HG02885 (cell line): ENCODE measurements at regions not wholly inside any gene's neighbourhood (a gene's known extent, or its start where the extent isn't known, plus 50 kb on each side); places are given as distances from the start of the nearest gene placed in this dataset.
"Not testable (repeated sequence)": the region's sequence is repeated elsewhere in the genome, so short reads cannot be mapped to it uniquely, and the experiment has no call there.

Experiments
- ATAC-seq: cut with Tn5 transposase; IDR thresholded peaks from one replicate; pipeline ENCODE4 v1.9.1; 2021; ENCODE audit warnings: mild to moderate bottlenecking; ENCODE audit not compliant: unreplicated experiment, poor library complexity

DNA sequence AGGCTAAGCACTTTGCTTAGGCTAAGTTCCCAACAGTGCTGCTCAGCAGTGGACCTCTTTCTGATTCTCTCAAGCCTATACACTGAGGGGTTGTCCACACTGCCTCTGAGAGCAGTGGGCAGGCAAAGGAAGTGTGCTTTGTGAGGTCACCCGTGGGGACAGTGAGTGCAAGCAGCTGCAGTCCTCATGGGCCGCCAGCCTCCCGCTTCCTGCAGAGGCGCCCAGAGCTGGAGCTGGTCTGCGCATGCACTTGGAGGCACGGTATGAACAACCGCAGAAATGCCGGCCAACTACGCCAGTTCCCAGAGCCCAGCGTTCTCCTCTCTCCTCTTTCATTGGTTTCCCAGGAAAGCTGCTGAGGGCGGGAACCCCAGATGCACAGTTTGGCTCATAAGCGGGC, 149.5 kb upstream of the DLX2 start:
- ATAC-seq = no peak

DNA sequence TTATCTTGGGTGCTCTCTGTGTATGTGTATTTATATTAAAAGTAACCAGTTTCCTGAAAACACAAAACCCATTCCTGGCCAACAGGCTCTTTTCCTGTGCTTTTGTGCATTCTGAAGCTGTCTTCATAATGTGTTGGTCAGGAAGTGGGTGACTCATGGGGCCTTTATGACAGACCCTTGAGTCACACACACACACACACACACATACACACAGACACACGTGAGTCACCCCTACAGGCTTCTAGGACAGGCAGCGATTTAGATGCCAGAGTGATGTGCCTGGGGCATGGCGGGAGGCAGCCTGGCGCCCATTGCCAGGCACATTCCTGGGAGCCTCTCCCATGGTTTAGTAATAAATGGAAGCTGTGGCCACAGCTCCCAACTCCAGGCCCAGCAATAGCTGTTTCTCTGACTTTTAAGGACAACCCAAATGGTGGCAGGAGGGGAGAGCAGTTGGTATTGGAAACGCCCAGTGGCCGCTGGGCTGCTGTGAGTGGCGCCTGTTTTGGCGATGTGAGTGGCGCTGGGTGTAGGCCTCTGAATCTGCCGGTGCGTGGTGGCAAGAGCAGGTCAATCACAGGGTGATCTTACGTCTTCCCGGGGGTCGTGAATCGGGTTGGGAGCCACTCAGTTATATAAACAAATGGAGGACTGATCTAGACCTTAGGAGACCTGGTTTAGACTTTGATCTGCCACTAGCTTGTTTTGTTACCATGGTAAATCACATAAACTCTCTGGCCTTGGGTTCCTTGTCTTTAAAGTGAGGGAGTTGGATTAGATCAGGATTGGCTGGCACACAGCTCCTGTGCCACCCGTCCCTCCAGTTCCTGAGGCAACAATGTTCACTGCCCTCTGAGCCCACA, 150.7 kb upstream of the DLX2 start:
- ATAC-seq = no peak

DNA sequence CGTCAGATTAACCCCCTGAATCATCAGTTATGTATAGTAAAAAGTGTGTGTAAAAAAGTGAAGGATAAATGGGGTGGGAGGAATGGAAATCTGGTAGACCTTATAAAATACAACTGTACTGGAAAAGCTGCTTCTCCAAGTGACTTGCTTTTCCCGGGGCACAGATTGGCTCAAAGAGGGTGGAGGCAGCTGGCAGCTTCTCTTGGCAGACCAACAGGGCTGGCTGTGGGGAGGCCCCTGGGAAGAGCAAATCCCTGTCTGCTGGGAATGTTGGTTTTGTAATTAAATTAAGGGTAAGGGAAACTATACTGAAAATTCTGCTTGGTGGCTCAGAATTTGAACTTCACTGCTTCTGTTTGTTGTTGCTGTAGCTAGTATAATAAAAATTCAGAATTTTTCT, 154.2 kb upstream of the DLX2 start:
- ATAC-seq = no peak

DNA sequence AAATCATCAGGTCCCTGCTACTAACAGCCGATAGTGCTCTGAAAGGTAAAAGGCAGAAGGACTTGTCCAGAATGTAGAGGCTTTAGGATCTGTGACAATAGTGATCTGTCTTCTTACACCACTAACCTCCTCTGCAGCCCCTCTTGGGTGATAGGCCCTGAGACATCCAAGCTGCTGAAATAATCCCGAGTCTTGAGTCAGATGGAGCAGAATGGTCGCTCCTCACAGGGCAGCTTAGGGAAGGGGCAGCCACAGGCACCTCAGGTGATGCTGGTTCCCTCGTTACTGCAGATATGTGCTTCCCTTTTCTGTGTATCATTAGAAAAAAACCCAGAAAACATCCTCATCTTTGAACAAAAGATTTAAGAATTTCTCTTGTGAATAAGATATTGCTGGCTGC, 157.1 kb upstream of the DLX2 start:
- ATAC-seq = no peak

DNA sequence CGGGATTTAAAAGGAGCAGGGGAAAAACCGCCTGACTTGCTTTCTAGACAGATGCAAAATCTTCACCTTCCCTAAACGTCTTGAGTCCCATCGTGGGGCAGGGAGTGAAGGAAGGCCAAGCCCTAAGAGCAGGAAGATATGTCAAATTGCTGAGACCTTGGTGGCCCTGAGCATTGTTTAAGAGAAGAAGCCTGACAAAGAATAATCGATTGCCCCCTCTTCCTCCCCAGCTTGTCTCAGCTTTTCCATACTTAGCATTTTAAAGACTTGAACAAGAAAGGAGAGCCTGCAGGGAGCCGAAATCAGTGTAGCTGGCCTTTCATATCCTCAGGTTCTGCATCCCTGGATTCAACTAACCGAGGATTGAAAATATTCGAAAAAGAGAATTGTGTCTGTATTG, 157.6 kb upstream of the DLX2 start:
- no peak for ATAC-seq

DNA sequence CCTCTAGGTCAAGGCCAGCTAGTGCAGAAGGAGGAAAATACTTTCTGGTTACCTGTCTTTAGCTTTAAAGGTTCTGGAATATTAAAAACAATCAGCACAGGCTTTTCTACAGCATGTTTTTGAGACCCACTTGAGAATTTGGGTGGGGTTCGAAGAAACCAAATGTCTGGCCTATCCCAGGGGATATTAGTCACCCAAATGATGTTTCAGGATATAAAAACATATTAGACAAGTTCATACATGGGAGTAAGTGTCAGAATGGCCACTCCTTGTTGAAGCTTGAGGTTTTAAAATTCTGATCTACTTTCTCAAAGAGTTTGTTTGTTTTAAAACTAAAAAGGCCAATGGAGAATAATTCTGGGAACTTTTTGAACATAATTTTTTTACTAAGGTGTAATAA, 158.6 kb upstream of the DLX2 start:
- ATAC-seq = no peak

DNA sequence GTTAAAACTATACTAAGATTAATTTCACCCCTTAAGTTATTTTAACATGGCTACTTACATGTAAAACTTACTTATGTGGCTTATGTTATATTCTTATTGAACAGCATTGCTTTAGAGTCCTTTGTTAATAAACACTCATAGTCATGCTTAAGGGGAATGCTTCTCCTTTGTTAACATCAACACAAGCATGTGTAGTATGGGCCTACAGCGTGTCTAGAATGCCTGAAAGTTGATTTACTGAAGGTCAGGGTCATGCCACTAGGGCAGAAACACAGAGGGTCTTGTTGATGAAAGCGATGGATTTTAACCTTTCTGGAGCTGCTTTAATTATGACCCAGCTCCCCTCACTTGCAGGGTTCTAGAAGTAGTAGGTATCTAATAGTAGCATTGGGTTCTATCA, 159.8 kb upstream of the DLX2 start:
- ATAC-seq = no peak

DNA sequence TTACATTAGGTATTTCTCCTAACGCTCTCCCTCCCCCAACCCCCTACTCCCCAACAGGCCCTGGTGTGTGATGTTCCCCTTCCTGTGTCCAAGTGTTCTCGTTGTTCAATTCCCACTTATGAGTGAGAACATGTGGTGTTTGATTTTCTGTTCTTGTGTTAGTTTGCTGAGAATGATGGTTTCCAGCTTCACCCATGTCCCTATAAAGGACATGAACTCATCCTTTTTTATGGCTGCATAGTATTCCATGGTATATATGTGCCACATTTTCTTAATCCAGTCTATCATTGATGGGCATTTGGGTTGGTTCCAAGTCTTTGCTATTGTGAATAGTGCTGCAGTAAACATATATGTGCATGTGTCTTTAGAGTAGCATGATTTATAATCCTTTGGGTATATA, 162.1 kb upstream of the DLX2 start:
- ATAC-seq = not testable (repeated sequence)

DNA sequence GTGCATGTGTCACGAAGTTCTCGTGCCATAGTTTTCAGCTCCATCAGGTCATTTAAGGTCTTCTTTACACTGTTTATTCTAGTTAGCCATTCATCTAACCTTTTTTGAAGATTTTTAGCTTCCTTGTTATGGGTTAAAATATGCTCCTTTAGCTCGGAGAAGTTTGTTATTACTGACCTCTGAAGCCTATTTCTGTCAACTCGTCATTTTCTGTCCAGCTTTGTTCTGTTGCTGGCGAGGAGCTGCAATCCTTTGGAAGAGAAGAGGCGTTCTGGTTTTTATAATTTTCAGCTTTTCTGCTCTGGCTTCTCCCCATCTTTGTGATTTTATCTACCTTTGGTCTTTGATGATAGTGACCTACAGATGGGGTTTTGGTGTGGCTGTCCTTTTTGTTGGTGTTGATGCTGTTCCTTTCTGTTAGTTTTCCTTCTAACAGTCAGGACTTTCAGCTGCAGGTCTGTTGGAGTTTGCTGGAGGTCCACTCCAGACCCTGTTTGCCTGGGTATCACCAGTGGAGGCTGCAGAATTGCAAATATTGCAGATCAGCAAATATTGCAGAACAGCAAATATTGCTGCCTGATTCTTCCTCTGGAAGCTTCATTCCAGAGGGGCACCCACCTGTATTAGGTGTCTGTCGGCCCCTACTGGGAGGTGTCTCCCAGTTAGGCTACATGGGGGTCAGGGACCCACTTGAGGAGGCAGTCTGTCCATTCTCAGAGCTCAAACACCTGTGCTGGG, 157.7 kb upstream of the ITGA6 start:
- not testable (repeated sequence) for ATAC-seq

DNA sequence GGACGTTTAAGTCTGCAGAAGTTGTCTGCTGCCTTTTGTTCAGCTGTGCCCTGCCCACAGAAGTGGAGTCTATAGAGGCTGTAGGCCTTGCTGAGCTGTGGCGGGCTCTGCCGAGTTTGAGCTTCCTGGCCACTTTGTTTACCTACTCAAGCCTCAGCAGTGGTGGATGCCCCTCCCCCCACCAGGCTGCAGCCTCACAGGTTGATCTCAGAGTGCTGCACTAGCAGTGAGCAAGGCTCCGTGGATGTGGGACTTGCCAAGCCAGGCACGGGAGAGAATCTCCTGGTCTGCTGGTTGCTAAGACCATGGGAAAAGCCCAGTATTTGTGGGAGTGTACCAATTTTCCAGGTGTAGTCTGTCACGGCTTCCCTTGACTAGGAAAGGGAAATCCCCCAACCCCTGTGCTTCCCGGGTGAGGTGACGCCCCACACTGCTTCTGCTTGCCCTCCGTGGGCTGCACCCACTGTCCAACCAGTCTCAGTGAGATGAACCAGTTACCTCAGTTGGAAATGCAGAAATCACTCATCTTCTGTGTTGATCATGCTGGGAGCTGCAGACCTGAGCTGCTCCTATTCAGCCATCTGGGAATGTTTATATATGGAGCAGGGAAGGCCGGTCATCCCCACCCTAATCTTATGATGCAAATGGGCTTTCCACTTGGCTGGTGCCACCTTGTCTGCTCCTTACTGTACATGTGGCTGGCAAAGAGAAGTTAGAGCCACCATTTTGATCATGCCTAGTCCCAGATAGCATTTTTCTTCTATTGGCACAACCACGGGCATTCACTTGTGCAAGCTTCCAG, 156.9 kb upstream of the ITGA6 start:
- ATAC-seq = no peak

DNA sequence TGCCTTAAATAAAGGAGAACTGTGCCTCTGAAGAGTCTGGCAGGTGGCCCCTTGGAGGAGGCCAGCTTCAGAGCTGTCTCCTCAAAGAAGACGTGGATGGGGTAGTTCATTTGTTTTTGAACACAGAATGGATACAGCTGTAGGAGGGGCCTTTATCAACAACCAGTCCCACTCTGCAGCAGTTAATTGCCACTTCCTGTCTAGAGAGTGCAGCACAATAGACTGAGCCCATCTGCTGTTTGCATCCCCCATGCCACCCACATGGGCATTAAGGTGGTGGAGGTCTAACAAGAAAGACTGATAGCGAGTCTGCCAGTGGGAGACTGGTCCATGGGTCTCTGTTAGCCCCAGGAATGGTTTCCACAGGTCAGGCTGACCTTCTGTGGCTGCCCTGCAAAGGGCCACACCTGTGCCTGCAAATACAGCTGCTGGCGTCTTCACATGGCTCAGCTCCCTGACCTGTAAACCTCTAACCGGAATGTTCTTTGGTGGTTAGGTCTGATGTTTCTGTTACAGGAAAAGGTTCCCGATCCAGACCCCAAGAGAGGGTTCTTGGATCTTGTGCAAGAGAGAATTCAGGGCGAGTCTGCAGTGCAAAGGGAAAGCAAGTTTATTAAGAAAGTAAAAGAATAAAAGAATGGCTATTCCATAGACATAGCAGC, 153.3 kb upstream of the ITGA6 start:
- ATAC-seq = no peak

DNA sequence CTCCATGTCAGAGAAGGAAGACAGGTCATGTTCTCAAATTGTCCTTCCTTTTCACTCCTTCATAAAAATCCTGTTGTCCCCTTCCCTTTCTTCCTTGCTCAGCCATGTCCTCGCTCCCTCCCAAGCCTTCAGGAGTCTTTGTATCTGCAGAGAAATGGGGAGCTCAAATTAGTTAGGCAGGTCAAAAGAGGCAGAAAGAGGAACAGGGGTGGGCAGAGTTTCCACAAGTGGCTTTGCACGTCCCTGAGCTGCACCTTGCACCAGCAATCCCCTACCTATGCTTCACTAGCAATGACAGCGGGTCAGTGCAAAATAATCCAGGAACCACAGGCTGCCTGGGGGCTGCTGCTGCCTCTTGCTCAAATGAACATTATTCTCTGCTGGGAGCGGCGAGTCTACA, 152.1 kb upstream of the ITGA6 start:
- no peak for ATAC-seq

DNA sequence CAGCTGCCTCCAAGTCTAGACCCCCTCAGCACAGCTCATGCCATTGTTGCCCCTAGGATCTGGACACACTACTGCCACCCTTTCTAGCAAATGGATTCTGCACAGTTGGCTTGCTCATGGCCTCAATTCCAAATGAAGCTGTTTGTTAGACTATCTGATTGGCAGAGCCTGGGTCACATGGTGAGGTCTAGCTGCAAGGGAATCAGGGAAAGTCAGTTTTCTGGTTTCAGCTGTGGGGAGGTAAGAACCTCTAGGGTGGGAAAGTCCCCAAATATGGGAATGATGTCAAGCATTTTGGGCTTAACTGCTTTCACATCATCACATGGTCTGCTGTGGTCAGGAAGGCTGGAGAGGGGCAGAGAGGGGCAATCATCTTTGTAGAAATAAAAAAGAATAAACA, 150.4 kb upstream of the ITGA6 start:
- no peak for ATAC-seq

DNA sequence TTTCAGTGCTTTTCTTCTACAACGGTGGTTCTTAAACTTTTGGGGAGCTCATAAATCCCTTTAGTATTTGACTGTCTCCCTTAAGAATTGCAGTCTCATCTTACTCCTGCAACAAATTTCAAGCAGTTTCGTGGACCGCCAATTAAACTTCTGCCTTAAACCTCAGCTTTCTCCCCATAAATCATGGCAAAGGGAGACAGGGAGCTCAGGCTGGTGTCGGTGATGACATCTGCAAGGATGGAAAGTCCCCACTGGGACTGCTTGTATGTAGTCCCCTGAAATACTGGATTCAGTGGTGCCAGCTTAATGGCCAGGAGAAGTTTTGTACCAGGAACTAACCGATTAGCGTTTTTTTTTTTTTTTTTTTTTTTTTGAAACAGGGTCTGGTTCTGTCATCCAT, 148.7 kb upstream of the ITGA6 start:
- ATAC-seq = no peak

DNA sequence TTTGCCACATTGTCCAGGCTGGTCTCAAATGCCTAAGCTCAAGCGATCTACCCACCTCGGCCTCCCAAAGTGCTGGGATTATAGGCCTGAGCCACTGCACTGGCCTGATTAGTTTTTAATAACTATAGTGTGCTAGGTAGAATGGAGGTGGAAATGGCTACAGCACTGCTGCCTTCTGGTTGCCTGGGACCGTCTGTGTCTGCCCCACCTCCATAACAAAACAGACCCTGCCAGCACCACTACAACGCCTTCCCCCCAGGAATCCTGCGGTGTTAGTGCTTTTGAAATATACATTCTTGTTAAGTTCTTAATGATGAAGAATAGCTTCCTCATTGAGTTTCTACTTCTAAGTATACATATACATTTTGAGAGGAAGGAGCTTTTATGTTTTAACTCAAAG, 148.2 kb upstream of the ITGA6 start:
- no peak for ATAC-seq

DNA sequence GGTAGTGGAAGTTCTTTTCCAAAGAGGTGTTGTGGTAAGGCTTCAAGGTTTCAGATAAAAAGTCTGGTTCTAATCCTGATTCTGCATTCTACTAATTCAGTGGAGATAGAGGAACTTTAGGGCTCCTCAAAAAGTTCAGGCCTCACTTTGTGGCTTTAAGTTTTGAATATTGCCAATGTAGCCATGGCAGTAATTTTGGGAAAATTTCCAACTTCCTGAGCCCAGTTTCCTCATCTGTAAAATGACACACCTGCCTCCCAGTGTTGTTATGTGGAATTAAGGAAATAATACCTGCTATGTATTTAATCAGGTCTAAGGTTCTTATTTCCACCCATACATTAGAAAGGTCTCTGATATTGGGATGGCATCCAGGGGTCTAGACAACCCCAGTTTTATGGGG, 147.6 kb upstream of the ITGA6 start:
- no peak for ATAC-seq

DNA sequence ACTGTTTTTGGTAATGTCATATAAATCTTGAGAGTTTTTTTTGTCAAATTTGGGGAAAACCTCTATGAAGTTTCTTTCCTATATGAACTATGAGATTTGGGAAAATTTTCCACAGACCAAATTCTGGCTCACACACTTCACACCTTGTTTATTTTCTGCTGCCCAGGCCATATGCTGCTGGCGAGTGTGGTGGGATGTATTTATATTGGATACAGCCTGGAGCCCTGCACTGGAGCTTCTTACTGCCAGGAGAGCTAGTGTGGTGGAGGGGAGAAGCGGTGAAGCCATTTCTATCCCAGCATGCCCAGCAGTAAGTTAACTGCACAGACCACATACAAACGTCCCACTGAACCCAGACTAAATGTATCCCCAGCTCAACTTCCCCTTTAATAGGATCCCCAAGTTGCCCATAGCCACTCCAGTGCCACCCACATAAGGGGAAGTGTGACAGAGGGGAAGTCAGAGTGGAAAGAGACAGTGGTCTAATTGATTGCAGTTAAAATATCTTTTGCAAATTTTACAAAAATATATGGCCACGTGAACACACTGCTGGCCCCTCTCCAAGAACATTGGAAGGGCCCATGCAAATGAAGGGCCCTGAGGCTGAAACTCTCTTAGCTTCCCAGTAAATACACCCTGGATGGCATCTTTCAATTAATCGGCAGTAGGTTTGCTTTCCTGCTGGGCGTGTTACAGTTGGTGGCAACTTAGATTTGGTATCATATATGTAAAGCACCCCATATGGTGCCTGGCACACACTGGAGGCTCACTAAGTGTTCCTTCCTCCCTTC, 146.6 kb upstream of the ITGA6 start:
- peak; percentile 70 for ATAC-seq

DNA sequence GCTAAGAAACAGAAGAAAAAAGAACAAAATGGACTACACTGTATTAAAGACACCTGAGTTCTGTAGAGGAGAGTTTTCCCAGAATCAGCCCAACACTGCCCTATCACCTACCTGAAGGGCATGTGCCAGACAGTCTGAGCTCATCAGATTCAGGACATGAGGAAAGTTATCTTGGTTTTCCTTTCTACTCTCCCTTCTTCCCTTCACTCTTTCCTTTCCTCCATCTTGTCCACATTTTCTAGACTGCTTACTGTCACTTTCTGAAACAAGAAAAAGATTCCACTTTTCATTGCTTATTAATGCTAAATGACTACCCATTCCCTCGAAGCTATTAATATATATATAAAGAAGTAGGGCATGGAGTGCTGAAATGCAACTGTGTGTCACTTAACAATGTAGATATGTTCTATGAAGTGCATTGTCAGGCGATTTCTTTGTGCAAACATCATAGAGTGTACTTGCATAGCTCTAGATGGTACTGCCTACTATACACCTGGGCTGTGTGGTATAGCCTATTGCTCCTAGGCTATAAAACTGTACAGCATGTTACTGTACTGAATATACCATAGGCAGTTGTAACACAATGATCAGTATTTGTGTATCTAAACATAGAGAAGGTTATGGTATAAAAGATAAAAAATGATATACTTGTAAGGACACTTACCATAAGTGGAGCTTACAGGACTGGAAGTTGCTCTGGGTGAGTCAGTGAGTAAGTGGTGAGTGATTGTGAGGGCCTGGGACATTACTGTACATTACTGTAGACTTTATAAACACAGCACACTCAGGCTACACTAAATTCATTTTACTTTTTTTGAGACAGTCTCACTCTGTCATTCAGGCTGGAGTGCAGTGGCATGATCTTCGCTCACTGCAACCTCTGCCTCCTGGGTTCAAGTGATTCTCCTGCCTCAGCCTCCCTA, 145.5 kb upstream of the ITGA6 start:
- no peak for ATAC-seq

DNA sequence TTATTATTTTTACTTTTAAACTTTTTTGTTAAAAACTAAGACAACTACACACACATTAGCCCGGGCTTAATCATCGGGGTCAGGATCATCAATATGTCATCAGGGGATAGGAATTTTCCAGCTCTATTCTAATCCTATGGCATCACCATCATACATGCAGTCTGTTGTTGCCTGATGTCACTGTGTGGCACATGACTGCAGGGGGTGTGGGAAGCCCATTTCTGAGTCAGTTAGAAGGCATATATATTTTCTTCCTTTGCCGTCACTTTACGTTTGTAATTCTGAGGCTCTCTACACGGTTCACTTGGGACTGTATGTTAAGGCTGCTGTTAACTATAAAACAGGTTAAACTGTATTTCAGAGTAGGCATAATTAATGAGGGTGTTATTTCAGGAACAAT, 144.4 kb upstream of the ITGA6 start:
- no peak for ATAC-seq
